ENCODE measurements at regions not wholly inside any gene's neighbourhood (a gene's known extent, or its start where the extent isn't known, plus 50 kb on each side); places are given as distances from the start of the nearest gene placed in this dataset.

DNA sequence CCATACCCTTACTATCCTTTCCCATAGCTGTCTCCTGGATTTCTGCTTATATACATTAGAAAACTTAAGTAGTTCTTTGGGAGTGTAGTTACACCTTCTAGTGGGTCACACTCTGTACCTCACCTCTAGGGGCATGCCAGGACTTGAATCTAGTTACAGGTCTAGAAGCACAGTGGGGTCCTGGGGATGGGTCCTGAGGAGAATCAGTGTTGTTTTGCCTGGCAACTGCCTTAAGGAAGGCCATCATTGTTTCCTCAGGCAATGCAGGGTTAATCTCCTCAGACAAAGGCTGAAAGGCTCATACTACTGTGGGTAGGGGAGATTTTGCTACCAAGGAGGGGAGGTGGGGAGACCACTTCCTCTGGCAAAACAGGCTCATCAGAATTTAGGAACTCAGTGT is 750.3 kb downstream of the FAT4 start:
- no peak overlapping the region for H3K27ac ChIP-seq
- no peaks in the 10 kb centered on the region for H3K4me1 ChIP-seq (ENCODE audit: insufficient read depth)
- intact Hi-C loops (cut with DNase I): no loop called here
- DNase-seq: no peak
- no peak overlapping the region for H3K4me3 ChIP-seq
- H3K9me3 ChIP-seq: no peaks in the 10 kb centered on the region
- TF ChIP-seq, protein P1, sequence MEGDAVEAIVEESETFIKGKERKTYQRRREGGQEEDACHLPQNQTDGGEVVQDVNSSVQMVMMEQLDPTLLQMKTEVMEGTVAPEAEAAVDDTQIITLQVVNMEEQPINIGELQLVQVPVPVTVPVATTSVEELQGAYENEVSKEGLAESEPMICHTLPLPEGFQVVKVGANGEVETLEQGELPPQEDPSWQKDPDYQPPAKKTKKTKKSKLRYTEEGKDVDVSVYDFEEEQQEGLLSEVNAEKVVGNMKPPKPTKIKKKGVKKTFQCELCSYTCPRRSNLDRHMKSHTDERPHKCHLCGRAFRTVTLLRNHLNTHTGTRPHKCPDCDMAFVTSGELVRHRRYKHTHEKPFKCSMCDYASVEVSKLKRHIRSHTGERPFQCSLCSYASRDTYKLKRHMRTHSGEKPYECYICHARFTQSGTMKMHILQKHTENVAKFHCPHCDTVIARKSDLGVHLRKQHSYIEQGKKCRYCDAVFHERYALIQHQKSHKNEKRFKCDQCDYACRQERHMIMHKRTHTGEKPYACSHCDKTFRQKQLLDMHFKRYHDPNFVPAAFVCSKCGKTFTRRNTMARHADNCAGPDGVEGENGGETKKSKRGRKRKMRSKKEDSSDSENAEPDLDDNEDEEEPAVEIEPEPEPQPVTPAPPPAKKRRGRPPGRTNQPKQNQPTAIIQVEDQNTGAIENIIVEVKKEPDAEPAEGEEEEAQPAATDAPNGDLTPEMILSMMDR (IDR thresholded peaks at IDR 0.05): no peak
- TF ChIP-seq EP300 (IDR thresholded peaks at IDR 0.05): no peak
- no peak for TF ChIP-seq POLR2A (IDR thresholded peaks at IDR 0.05)
- no peaks in the 10 kb centered on the region for H3K27me3 ChIP-seq
- H3K36me3 ChIP-seq: no peaks in the 10 kb centered on the region

DNA sequence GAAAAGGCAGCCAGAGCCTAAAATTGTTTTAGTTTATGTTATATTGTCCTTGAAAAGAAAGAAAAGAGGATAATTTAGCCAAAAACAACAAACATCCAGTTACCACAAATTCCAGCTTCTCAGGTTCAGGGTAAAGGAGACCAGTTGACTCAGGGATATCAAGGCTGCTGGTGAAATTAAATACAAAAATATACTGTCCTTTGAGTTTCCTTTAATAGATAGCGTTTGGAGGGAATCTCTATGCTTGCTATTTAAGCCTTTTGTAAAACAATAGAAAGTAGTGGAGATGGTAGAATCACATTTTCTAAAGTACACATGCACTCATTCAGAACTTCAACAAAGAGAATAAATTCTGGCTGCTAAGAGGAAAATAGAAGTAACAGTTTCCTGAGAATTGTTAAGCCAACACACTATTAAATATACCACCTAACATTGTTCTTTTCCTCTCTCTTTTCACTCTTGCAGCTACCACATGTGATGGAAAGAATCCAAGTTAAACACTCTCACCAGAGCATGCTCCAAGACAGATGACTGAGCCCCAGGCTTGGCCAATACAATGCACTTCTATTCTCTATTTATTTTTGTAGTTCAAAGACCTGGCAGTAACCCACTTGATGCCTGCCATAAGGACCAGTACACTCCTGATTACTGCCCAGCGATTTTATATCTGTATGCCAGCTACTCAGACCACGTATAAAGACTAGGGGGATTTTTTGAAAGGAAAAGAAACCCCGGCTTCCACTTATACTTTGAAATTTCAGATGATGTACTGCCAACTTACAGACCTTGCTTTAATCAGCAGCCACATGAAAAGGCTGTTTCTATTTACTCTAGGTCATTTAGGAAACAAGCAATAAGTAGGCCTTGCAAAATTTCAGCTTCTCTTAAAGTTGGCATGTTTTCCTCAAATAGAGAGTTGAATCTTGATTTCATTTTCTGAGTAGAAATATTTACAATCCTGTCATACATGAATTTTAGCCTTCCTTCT is 756.9 kb downstream of the FAT4 start:
- no peaks in the 10 kb centered on the region for H3K27me3 ChIP-seq
- intact Hi-C loops (cut with DNase I): no loop called here
- peak overlapping the region in 1 of 2 donors; percentile 40 for H3K27ac ChIP-seq
- no peaks in the 10 kb centered on the region for H3K9me3 ChIP-seq
- H3K4me3 ChIP-seq: no peak overlapping the region
- peaks cover 2% of the 10 kb centered on the region for H3K4me1 ChIP-seq (ENCODE audit: insufficient read depth)
- H3K36me3 ChIP-seq: no peaks in the 10 kb centered on the region
- DNase-seq: no peak
- TF ChIP-seq POLR2A (IDR thresholded peaks at IDR 0.05) (no peak), EP300 (IDR thresholded peaks at IDR 0.05) (no peak)
- TF ChIP-seq, protein P1 (IDR thresholded peaks at IDR 0.05): no peak
- WGBS, 3 donors: 2 to 11% (median 2%) methylated on average over 4 of the region's 4 CpGs

DNA sequence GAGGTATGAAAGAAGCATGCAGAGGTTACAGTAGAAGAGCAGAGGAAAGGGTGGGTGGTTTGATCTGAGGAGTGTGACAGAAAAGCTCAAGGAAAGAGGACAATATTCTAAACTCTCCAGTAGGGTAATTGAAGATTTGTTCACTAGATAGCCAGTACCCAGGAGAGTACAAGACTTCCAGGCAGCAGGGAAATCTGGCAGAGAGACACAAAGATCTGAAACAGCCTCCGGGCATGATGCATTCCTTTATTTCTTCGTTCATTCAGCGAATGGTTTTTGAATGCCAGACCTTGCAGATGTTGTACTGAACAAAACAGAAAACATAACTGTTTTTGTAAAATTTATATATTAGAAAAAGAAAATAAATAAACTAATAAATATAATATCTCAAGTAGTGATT is 766.6 kb downstream of the FAT4 start:
- no peaks in the 10 kb centered on the region for H3K27me3 ChIP-seq
- DNase-seq: no peak
- H3K4me1 ChIP-seq (ENCODE audit: insufficient read depth): no peaks in the 10 kb centered on the region
- WGBS, 3 donors: 65 to 86% (median 81%) methylated on average over 3 of the region's 3 CpGs
- TF ChIP-seq POLR2A (IDR thresholded peaks at IDR 0.05): no peak
- TF ChIP-seq, protein P1 (IDR thresholded peaks at IDR 0.05): no peak
- no peak for TF ChIP-seq EP300 (IDR thresholded peaks at IDR 0.05)
- H3K36me3 ChIP-seq: no peaks in the 10 kb centered on the region
- H3K4me3 ChIP-seq: no peak overlapping the region
- intact Hi-C loops (cut with DNase I): no loop called here
- no peaks in the 10 kb centered on the region for H3K9me3 ChIP-seq
- H3K27ac ChIP-seq: no peak overlapping the region

DNA sequence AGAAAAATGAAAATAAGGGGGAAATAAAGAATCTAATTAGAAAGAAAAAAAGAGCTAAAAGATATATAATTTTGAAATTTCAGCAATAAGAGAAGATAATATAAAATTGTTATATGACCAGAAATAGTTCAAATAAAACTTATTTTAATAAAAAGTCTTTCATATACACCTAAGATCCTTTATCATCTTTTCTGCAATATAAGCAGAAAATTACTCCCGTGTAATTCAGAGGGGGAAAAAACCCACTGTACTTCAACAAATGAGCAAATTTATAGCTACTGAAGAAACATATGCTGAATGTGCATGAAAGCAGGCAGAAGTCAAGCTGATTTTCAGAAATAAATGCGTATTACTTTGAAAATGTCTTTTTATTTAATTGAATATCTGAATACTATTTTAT is 771.3 kb downstream of the FAT4 start:
- Histone ChIP-seq H3K4me3 (no peak overlapping the region), H3K9me3 (no peaks in the 10 kb centered on the region), H3K36me3 (no peaks in the 10 kb centered on the region), H3K27me3 (no peaks in the 10 kb centered on the region), H3K4me1 (ENCODE audit: insufficient read depth) (no peaks in the 10 kb centered on the region), H3K27ac (no peak overlapping the region)
- intact Hi-C loops (cut with DNase I): no loop called here
- DNase-seq: no peak
- TF ChIP-seq EP300 (IDR thresholded peaks at IDR 0.05) (no peak), POLR2A (IDR thresholded peaks at IDR 0.05) (no peak)
- TF ChIP-seq, protein P1 (IDR thresholded peaks at IDR 0.05): no peak
- 85 to 88% (median 87%) methylated on average over 2 of the region's 2 CpGs for WGBS, 3 donors
